Psoas muscle (tissue), 7 donors: ENCODE measurements at regions not wholly inside any gene's neighbourhood (a gene's known extent, or its start where the extent isn't known, plus 50 kb on each side); places are given as distances from the start of the nearest gene placed in this dataset.

Experiments used
- ATAC-seq, 4 donors: fragments of 200-7000 bp; cut with Tn5 transposase; one replicate each; pipeline ENCODE4 v1.9.1; 2020; ENCODE audit warnings: moderate library complexity in 3 of 4, mild to moderate bottlenecking in 2 of 4
- DNase-seq, 2 donors: peaks; one replicate each; pipeline ENCODE4 v3.0.0-alpha.2; 2020
- H3K27ac ChIP-seq: fragments of 200-600 bp; one replicate; pipeline ENCODE4 v1.8.0; 2022
- H3K27me3 ChIP-seq, 3 donors: fragments of 200-600 bp in 1 of 3; one replicate each; pipeline versions ENCODE4 v1.6.1 to v1.8.0; 2013 to 2022; ENCODE audit warnings: low read length in 2 of 3, mild to moderate bottlenecking in 2 of 3, moderate library complexity in 1 of 3; ENCODE audit not compliant: insufficient read depth in 3 of 3
- H3K36me3 ChIP-seq, 2 donors: fragments of 200-600 bp in 1 of 2; one replicate each; pipeline versions ENCODE4 v1.6.1 to v1.8.0; 2013 to 2022; ENCODE audit warnings: low read depth in 1 of 2, mild to moderate bottlenecking in 1 of 2, moderate library complexity in 1 of 2; ENCODE audit not compliant: insufficient read depth in 1 of 2
- H3K4me1 ChIP-seq: fragments of 200-600 bp; one replicate; pipeline ENCODE4 v1.8.0; 2022
- H3K4me3 ChIP-seq: fragments of 200-600 bp; one replicate; pipeline ENCODE4 v1.8.0; 2022; ENCODE audit warnings: mild to moderate bottlenecking
- H3K9me3 ChIP-seq: fragments of 200-600 bp; one replicate; pipeline ENCODE4 v1.8.0; 2022
- WGBS, 3 donors: extraction: QIAGEN DNeasy Blood & Tissue Kit; methylation state at CpG; one replicate each; pipeline versions ENCODE4 v1.1.6 to v1.1.7; 2013; 5-methylcytosine and 5-hydroxymethylcytosine counted together
- intact Hi-C, 2 donors: fragments of 100-400 bp; cut with DNase I; formaldehyde crosslinking; loops; one replicate each; pipeline versions ENCODE4 v1.11.0 to v1.14.2; 2022
- TF ChIP-seq, protein P1 (sequence below): fragments of 200-600 bp; IDR thresholded peaks from one replicate; pipeline ENCODE4 v1.8.0; 2022; ENCODE audit warnings: antibody characterized with exemption
- donor health status: healthy with polysubstance abuse.
- donor health status: DM: no; HTN: no; CAD: no; lungs with moderate emphysema.
- donor health status: Bipolar disorder and iron deficiency.
- donor health status: healthy.
- donor health status: DM: yes; HTN: yes; CAD: no.
- donor health status: DM: no; HTN: no; CAD: no.
- donor health status: DM: yes; HTN: yes; CAD: no.

- TF ChIP-seq, protein P1, sequence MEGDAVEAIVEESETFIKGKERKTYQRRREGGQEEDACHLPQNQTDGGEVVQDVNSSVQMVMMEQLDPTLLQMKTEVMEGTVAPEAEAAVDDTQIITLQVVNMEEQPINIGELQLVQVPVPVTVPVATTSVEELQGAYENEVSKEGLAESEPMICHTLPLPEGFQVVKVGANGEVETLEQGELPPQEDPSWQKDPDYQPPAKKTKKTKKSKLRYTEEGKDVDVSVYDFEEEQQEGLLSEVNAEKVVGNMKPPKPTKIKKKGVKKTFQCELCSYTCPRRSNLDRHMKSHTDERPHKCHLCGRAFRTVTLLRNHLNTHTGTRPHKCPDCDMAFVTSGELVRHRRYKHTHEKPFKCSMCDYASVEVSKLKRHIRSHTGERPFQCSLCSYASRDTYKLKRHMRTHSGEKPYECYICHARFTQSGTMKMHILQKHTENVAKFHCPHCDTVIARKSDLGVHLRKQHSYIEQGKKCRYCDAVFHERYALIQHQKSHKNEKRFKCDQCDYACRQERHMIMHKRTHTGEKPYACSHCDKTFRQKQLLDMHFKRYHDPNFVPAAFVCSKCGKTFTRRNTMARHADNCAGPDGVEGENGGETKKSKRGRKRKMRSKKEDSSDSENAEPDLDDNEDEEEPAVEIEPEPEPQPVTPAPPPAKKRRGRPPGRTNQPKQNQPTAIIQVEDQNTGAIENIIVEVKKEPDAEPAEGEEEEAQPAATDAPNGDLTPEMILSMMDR: no peak
- 65 to 88% (median 74%) methylated on average over 1 of the region's 1 CpG for WGBS, 3 donors
- intact Hi-C loops: no loop called here
- H3K27ac ChIP-seq: no peak overlapping the region
- no peaks in the 10 kb centered on the region for H3K27me3 ChIP-seq
- no peak overlapping the region for H3K4me3 ChIP-seq
- H3K4me1 ChIP-seq: no peaks in the 10 kb centered on the region
- H3K36me3 ChIP-seq: no peaks in the 10 kb centered on the region
- no peak for DNase-seq
- no peaks in the 10 kb centered on the region for H3K9me3 ChIP-seq
- no peak for ATAC-seq
These were observed 140.0 kb upstream of the HCCS start for GRCh38 chrX:10971176-10971575.

DNA sequence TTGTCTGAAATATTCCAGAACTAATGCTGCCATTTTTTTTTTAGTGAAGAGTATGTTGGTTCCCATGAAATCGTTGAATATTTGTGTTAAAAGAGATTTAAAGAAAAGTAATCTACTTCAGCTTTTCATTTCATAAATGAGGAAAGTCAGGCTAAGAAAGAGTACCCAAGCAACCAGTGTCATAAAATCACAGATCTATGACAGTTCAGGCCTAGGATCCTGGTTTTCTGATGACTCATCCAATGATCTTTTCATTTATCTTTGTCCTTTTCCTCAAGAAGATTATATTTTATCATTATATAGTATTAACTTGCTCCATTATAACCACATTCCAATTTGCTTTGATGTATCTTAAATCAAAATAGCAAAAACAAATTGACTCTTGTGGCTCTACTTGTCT is 139.4 kb upstream of the HCCS start:
- Histone ChIP-seq H3K9me3 (no peaks in the 10 kb centered on the region), H3K27ac (no peak overlapping the region), H3K4me3 (no peak overlapping the region), H3K27me3 (no peaks in the 10 kb centered on the region), H3K36me3 (no peaks in the 10 kb centered on the region), H3K4me1 (no peaks in the 10 kb centered on the region)
- no peak for DNase-seq
- 54 to 77% (median 68%) methylated on average over 1 of the region's 1 CpG for WGBS, 3 donors
- intact Hi-C loops: no loop called here
- TF ChIP-seq, protein P1: no peak
- ATAC-seq: no peak

GRCh38 chrX:10972706-10973105 is 138.4 kb upstream of the HCCS start:
- TF ChIP-seq, protein P1: no peak
- 46 to 64% (median 47%) methylated on average over 2 of the region's 2 CpGs for WGBS, 3 donors
- no peak overlapping the region for H3K27ac ChIP-seq
- H3K4me1 ChIP-seq: no peaks in the 10 kb centered on the region
- DNase-seq: no peak
- no peaks in the 10 kb centered on the region for H3K9me3 ChIP-seq
- intact Hi-C loops: no loop called here
- no peaks in the 10 kb centered on the region for H3K27me3 ChIP-seq
- H3K4me3 ChIP-seq: no peak overlapping the region
- ATAC-seq: no peak
- no peaks in the 10 kb centered on the region for H3K36me3 ChIP-seq

- Histone ChIP-seq H3K27me3 (no peaks in the 10 kb centered on the region), H3K9me3 (no peaks in the 10 kb centered on the region), H3K27ac (no peak overlapping the region), H3K36me3 (no peaks in the 10 kb centered on the region), H3K4me1 (no peaks in the 10 kb centered on the region), H3K4me3 (no peak overlapping the region)
- ATAC-seq (no peak), DNase-seq (no peak)
- 20 to 55% (median 42%) methylated on average over 1 of the region's 1 CpG for WGBS, 3 donors
- intact Hi-C loops: no loop called here
- TF ChIP-seq, protein P1: no peak
These were observed 136.2 kb upstream of the HCCS start for GRCh38 chrX:10974920-10975319.

DNA sequence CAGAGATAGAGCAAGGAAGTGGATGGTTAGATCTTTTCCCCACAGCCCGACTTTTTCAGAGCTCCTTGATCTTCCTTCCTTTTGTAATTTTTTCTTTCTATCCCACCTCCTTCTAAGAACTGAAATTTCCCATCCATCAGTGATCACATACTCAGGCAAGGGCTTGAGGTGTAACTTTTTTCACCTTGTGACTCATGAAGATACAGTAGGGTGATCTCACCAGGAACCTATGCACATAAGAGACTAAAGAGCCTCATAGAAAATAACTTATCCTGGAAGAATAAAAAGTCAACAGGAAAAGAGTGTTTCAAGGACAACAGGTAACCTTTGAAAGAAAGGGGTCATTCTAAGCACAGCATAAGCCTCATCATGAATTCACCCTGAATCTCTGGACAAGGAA is 131.2 kb upstream of the HCCS start:
- H3K27ac ChIP-seq: no peak overlapping the region
- TF ChIP-seq, protein P1: no peak
- DNase-seq: no peak
- H3K4me3 ChIP-seq: no peak overlapping the region
- WGBS, 3 donors: 67 to 96% (median 90%) methylated on average over 1 of the region's 1 CpG
- no peak for ATAC-seq
- H3K4me1 ChIP-seq: no peaks in the 10 kb centered on the region
- no peaks in the 10 kb centered on the region for H3K27me3 ChIP-seq
- H3K36me3 ChIP-seq: no peaks in the 10 kb centered on the region
- no peaks in the 10 kb centered on the region for H3K9me3 ChIP-seq
- intact Hi-C loops: no loop called here
